ENCODE measurements at regions not wholly inside any gene's neighbourhood (a gene's known extent, or its start where the extent isn't known, plus 50 kb on each side); places are given as distances from the start of the nearest gene placed in this dataset.
"Not testable (repeated sequence)": the region's sequence is repeated elsewhere in the genome, so short reads cannot be mapped to it uniquely, and the experiment has no call there.

- H3K27ac ChIP-seq (ENCODE audit: low read depth, low read length), result no peak overlapping the region
- H3K9ac ChIP-seq (ENCODE audit: low read length), result no peak overlapping the region
These were observed 86.3 kb downstream of the RFPL4B start for GRCh38 chr6:112433457-112433856.

GRCh38 chr6:112434896-112435435 is 87.8 kb downstream of the RFPL4B start:
- H3K4me1 ChIP-seq (ENCODE audit: control insufficient read depth, insufficient read depth, low read length), result no peaks in the 10 kb centered on the region
- no peaks in the 10 kb centered on the region for H3K27me3 ChIP-seq (ENCODE audit: control insufficient read depth, insufficient read depth, low read length)
- H3K27ac ChIP-seq (ENCODE audit: low read depth, low read length), result no peak overlapping the region

More at GRCh38 chr6:112433457-112433856, 86.3 kb downstream of the RFPL4B start:
- Histone ChIP-seq H3K4me3 (ENCODE audit: low read length) (no peak overlapping the region), H3K36me3 (ENCODE audit: control insufficient read depth, insufficient read depth, low read length) (no peaks in the 10 kb centered on the region), H3K27me3 (ENCODE audit: control insufficient read depth, insufficient read depth, low read length) (no peaks in the 10 kb centered on the region), H3K4me1 (ENCODE audit: control insufficient read depth, insufficient read depth, low read length) (no peaks in the 10 kb centered on the region)

GRCh38 chr6:112437058-112437457 is 89.9 kb downstream of the RFPL4B start:
- Histone ChIP-seq H3K27me3 (ENCODE audit: control insufficient read depth, insufficient read depth, low read length) (no peaks in the 10 kb centered on the region), H3K9ac (ENCODE audit: low read length) (no peak overlapping the region), H3K36me3 (ENCODE audit: control insufficient read depth, insufficient read depth, low read length) (no peaks in the 10 kb centered on the region), H3K4me1 (ENCODE audit: control insufficient read depth, insufficient read depth, low read length) (no peaks in the 10 kb centered on the region), H3K27ac (ENCODE audit: low read depth, low read length) (no peak overlapping the region), H3K4me3 (ENCODE audit: low read length) (no peak overlapping the region)

More at GRCh38 chr6:112434896-112435435, 87.8 kb downstream of the RFPL4B start:
- Histone ChIP-seq H3K4me3 (ENCODE audit: low read length) (no peak overlapping the region), H3K36me3 (ENCODE audit: control insufficient read depth, insufficient read depth, low read length) (no peaks in the 10 kb centered on the region), H3K9ac (ENCODE audit: low read length) (no peak overlapping the region)

- no peaks in the 10 kb centered on the region for H3K36me3 ChIP-seq (ENCODE audit: control insufficient read depth, insufficient read depth, low read length)
- no peak overlapping the region for H3K9ac ChIP-seq (ENCODE audit: low read length)
- peaks cover 2% of the 10 kb centered on the region for H3K4me1 ChIP-seq (ENCODE audit: control insufficient read depth, insufficient read depth, low read length)
- no peak overlapping the region for H3K27ac ChIP-seq (ENCODE audit: low read depth, low read length)
- H3K27me3 ChIP-seq (ENCODE audit: control insufficient read depth, insufficient read depth, low read length), result no peaks in the 10 kb centered on the region
- no peak overlapping the region for H3K4me3 ChIP-seq (ENCODE audit: low read length)
These were observed 91.9 kb downstream of the RFPL4B start for GRCh38 chr6:112439010-112439409.

GRCh38 chr6:112439432-112439831 is 92.3 kb downstream of the RFPL4B start:
- Histone ChIP-seq H3K36me3 (ENCODE audit: control insufficient read depth, insufficient read depth, low read length) (no peaks in the 10 kb centered on the region), H3K27me3 (ENCODE audit: control insufficient read depth, insufficient read depth, low read length) (no peaks in the 10 kb centered on the region), H3K9ac (ENCODE audit: low read length) (no peak overlapping the region), H3K4me3 (ENCODE audit: low read length) (no peak overlapping the region), H3K4me1 (ENCODE audit: control insufficient read depth, insufficient read depth, low read length) (peaks cover 2% of the 10 kb centered on the region), H3K27ac (ENCODE audit: low read depth, low read length) (no peak overlapping the region)

GRCh38 chr6:112441607-112442006 is 94.5 kb downstream of the RFPL4B start:
- no peaks in the 10 kb centered on the region for H3K27me3 ChIP-seq (ENCODE audit: control insufficient read depth, insufficient read depth, low read length)
- no peaks in the 10 kb centered on the region for H3K36me3 ChIP-seq (ENCODE audit: control insufficient read depth, insufficient read depth, low read length)
- no peak overlapping the region for H3K9ac ChIP-seq (ENCODE audit: low read length)
- no peak overlapping the region for H3K27ac ChIP-seq (ENCODE audit: low read depth, low read length)
- H3K4me1 ChIP-seq (ENCODE audit: control insufficient read depth, insufficient read depth, low read length), result peaks cover 2% of the 10 kb centered on the region
- no peak overlapping the region for H3K4me3 ChIP-seq (ENCODE audit: low read length)

- H3K36me3 ChIP-seq (ENCODE audit: control insufficient read depth, insufficient read depth, low read length), result no peaks in the 10 kb centered on the region
- H3K4me3 ChIP-seq (ENCODE audit: low read length), result no peak overlapping the region
- H3K4me1 ChIP-seq (ENCODE audit: control insufficient read depth, insufficient read depth, low read length), result peaks cover 2% of the 10 kb centered on the region
- no peaks in the 10 kb centered on the region for H3K27me3 ChIP-seq (ENCODE audit: control insufficient read depth, insufficient read depth, low read length)
- H3K27ac ChIP-seq (ENCODE audit: low read depth, low read length), result no peak overlapping the region
- no peak overlapping the region for H3K9ac ChIP-seq (ENCODE audit: low read length)
These were observed 96.3 kb downstream of the RFPL4B start for GRCh38 chr6:112443179-112444065.

GRCh38 chr6:112448786-112449185 is 101.7 kb downstream of the RFPL4B start:
- H3K4me3 ChIP-seq (ENCODE audit: low read length); H3K36me3 ChIP-seq (ENCODE audit: control insufficient read depth, insufficient read depth, low read length); H3K27ac ChIP-seq (ENCODE audit: low read depth, low read length); H3K27me3 ChIP-seq (ENCODE audit: control insufficient read depth, insufficient read depth, low read length); H3K4me1 ChIP-seq (ENCODE audit: control insufficient read depth, insufficient read depth, low read length); H3K9ac ChIP-seq (ENCODE audit: low read length): not testable (repeated sequence)

GRCh38 chr6:112450663-112451062 is 103.5 kb downstream of the RFPL4B start:
- H3K9ac ChIP-seq (ENCODE audit: low read length), result no peak overlapping the region
- H3K4me3 ChIP-seq (ENCODE audit: low read length), result no peak overlapping the region
- H3K4me1 ChIP-seq (ENCODE audit: control insufficient read depth, insufficient read depth, low read length), result no peaks in the 10 kb centered on the region
- H3K27me3 ChIP-seq (ENCODE audit: control insufficient read depth, insufficient read depth, low read length), result no peaks in the 10 kb centered on the region
- H3K36me3 ChIP-seq (ENCODE audit: control insufficient read depth, insufficient read depth, low read length), result no peaks in the 10 kb centered on the region
- no peak overlapping the region for H3K27ac ChIP-seq (ENCODE audit: low read depth, low read length)

- no peak overlapping the region for H3K4me3 ChIP-seq (ENCODE audit: low read length)
- no peak overlapping the region for H3K27ac ChIP-seq (ENCODE audit: low read depth, low read length)
- no peaks in the 10 kb centered on the region for H3K27me3 ChIP-seq (ENCODE audit: control insufficient read depth, insufficient read depth, low read length)
- H3K4me1 ChIP-seq (ENCODE audit: control insufficient read depth, insufficient read depth, low read length), result no peaks in the 10 kb centered on the region
- H3K9ac ChIP-seq (ENCODE audit: low read length), result no peak overlapping the region
- no peaks in the 10 kb centered on the region for H3K36me3 ChIP-seq (ENCODE audit: control insufficient read depth, insufficient read depth, low read length)
These were observed 110.8 kb downstream of the RFPL4B start for GRCh38 chr6:112457886-112458285.

- H3K9ac ChIP-seq (ENCODE audit: low read length), result no peak overlapping the region
- no peak overlapping the region for H3K27ac ChIP-seq (ENCODE audit: low read depth, low read length)
These were observed 112.7 kb downstream of the RFPL4B start for GRCh38 chr6:112459758-112460304.

GRCh38 chr6:112464901-112465665 is 118.0 kb downstream of the RFPL4B start:
- Histone ChIP-seq H3K36me3 (ENCODE audit: control insufficient read depth, insufficient read depth, low read length) (no peaks in the 10 kb centered on the region), H3K27ac (ENCODE audit: low read depth, low read length) (no peak overlapping the region), H3K27me3 (ENCODE audit: control insufficient read depth, insufficient read depth, low read length) (no peaks in the 10 kb centered on the region), H3K9ac (ENCODE audit: low read length) (no peak overlapping the region), H3K4me1 (ENCODE audit: control insufficient read depth, insufficient read depth, low read length) (no peaks in the 10 kb centered on the region), H3K4me3 (ENCODE audit: low read length) (no peak overlapping the region)

More at GRCh38 chr6:112459758-112460304, 112.7 kb downstream of the RFPL4B start:
- H3K27me3 ChIP-seq (ENCODE audit: control insufficient read depth, insufficient read depth, low read length), result no peaks in the 10 kb centered on the region
- H3K36me3 ChIP-seq (ENCODE audit: control insufficient read depth, insufficient read depth, low read length), result no peaks in the 10 kb centered on the region
- H3K4me3 ChIP-seq (ENCODE audit: low read length), result no peak overlapping the region
- no peaks in the 10 kb centered on the region for H3K4me1 ChIP-seq (ENCODE audit: control insufficient read depth, insufficient read depth, low read length)
